RWPE1 (cell line): ENCODE measurements at regions not wholly inside any gene's neighbourhood (a gene's known extent, or its start where the extent isn't known, plus 50 kb on each side); places are given as distances from the start of the nearest gene placed in this dataset.

Experiments used
- CTCF ChIA-PET: fragments of 350-600 bp; sonication (Branson Sonifier 250); formaldehyde crosslinking; extraction: SDS; loops from one replicate; lab custom pipeline; 2021; lab: Yijun Ruan, JAX
- POLR2A ChIA-PET: fragments of 400-600 bp; formaldehyde crosslinking; extraction: SDS; loops from one replicate; lab custom pipeline; 2020; ENCODE audit warnings: antibody characterized with exemption; ENCODE audit not compliant: low non-redundant PET; lab: Yijun Ruan, JAX
- DNase-seq: peaks from one replicate; pipeline ENCODE4 v3.0.0; 2012; ENCODE audit warnings: low spot score
- H3K27ac ChIP-seq: fragments of 450-650 bp; 2 replicates; pipeline ENCODE4 v1.5.1; 2017
- TF ChIP-seq, protein P1 (sequence below): fragments of 450-650 bp; conservative IDR thresholded peaks from 2 replicates; pipeline ENCODE4 v1.5.1; 2017; ENCODE audit warnings: low read depth, mild to moderate bottlenecking

DNA sequence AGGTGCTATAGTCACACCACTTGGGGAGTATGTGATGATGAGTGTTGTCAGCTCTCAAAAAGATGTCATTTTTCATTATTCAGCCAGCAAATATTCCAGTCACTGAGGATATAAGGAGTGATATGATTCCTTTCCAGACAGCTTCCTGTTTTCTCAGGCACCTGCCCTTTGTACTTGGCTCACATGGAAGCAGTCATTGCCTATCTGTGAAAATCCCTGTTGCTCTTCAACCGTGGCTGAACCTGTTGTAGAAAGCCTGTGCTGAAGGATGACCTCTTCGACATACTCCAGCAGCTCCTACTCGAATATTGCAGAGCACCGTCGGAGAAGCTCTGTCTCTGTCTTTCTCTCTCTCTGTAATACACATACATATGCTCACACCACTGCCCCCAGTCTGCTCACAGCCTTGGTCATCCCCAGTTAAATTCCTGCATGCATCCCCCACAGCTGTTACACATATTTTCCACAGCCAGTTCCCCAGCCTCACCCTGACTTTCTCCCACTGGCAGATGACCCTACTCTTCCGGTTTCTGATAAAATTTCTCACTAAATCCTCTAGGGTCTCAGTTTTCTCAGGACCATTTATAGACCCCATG lies 204.2 kb upstream of the ARGLU1 start:
- H3K27ac ChIP-seq = no peak overlapping the region
- TF ChIP-seq, protein P1, sequence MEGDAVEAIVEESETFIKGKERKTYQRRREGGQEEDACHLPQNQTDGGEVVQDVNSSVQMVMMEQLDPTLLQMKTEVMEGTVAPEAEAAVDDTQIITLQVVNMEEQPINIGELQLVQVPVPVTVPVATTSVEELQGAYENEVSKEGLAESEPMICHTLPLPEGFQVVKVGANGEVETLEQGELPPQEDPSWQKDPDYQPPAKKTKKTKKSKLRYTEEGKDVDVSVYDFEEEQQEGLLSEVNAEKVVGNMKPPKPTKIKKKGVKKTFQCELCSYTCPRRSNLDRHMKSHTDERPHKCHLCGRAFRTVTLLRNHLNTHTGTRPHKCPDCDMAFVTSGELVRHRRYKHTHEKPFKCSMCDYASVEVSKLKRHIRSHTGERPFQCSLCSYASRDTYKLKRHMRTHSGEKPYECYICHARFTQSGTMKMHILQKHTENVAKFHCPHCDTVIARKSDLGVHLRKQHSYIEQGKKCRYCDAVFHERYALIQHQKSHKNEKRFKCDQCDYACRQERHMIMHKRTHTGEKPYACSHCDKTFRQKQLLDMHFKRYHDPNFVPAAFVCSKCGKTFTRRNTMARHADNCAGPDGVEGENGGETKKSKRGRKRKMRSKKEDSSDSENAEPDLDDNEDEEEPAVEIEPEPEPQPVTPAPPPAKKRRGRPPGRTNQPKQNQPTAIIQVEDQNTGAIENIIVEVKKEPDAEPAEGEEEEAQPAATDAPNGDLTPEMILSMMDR = no peak
- POLR2A ChIA-PET = no interaction called here
- no peak for DNase-seq
- CTCF ChIA-PET = no interaction called here

- ChIA-PET CTCF (interaction anchor here (0.7 kb wide), 1 partner anchor 183 kb away, joined by 3 read pairs; no protein-coding TSS in a partner anchor), POLR2A (no interaction called here)
- DNase-seq = no peak
- TF ChIP-seq, protein P1 = no peak
- H3K27ac ChIP-seq = no peak overlapping the region
Measured at GRCh38 chr13:106768991-106769390, 201.1 kb upstream of the ARGLU1 start.

DNA sequence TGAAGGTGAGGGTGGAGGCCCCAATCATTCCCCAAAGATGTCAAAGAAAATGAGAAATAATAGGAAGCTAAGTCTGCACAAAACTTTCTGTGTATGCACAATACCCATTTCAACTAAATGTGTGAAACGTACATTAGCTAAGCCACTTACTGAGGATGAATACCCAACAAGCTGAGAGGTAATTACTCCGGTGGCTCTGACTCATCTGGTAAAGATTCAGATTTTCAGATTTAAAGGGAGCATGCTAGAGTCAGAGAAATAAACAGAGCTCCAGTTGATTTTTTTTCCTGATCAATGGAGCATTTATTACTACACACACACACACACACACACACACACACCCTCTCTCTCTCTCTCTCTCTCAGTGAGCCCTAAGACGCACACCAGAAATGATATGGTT lies 194.8 kb upstream of the ARGLU1 start:
- TF ChIP-seq, protein P1 = no peak
- DNase-seq = peak; percentile 3
- ChIA-PET POLR2A (interaction anchor here (0.6 kb wide), 1 partner anchor 109 kb away, joined by 3 read pairs; no protein-coding TSS in a partner anchor), CTCF (no interaction called here)
- H3K27ac ChIP-seq = no peak overlapping the region

- POLR2A ChIA-PET = no interaction called here
- CTCF ChIA-PET = no interaction called here
- no peak for DNase-seq
- H3K27ac ChIP-seq = no peak overlapping the region
- TF ChIP-seq, protein P1 = no peak
Measured at GRCh38 chr13:106756446-106756845, 188.5 kb upstream of the ARGLU1 start.

DNA sequence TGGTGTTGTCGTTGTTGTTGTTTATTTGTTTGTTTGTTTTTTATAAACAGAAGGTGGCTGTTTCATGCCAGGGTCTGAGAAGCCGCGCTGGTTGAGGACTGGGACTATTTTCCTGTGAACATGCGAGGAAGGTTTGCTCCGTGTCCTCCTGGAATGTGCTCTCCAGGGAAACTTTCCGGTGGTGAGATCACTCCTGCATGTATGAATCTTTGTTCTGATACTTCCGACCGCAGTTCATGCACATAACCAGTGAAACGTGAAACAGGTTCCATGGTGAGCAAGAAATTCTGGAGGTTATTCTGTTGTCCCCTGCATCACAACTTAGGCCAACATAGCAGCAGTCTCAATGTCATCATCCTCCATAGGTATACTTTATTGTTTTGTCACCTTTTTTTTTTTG lies 187.6 kb upstream of the ARGLU1 start:
- ChIA-PET POLR2A (no interaction called here), CTCF (no interaction called here)

DNA sequence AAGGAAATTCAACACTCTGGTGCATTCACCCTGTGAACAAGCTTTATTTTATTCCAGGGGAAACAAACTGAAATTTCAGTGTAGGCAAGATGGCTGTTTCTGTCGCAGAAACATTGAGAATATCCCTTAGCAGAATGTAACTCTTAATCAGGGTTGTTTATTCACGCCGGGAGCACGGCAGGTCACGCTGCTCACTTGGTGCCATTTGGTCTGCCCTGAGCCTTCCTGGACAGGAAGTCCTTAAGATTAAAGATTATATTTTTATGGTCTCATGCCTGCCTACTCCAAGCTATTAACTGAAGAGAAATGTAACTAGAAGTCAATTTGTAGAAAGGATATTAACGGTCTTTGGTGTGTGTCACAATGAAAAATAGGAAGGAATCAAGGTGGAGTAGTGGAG lies 185.3 kb upstream of the ARGLU1 start:
- CTCF ChIA-PET = interaction anchor here (0.6 to 1.2 kb wide), 2 partner anchors 9 to 572 kb away, joined by 3 to 5 read pairs; no protein-coding TSS in a partner anchor
- no peak overlapping the region for H3K27ac ChIP-seq
- TF ChIP-seq, protein P1 = no peak
- DNase-seq = no peak
- POLR2A ChIA-PET = no interaction called here

More for the DNA sequence above, 187.6 kb upstream of the ARGLU1 start:
- DNase-seq = no peak
- TF ChIP-seq, protein P1 = no peak
- no peak overlapping the region for H3K27ac ChIP-seq
